Posterior vena cava (tissue), 2 donors: ENCODE measurements at regions not wholly inside any gene's neighbourhood (a gene's known extent, or its start where the extent isn't known, plus 50 kb on each side); places are given as distances from the start of the nearest gene placed in this dataset.
"Not testable (repeated sequence)": the region's sequence is repeated elsewhere in the genome, so short reads cannot be mapped to it uniquely, and the experiment has no call there.

Experiments
- DNase-seq: peaks from one replicate; pipeline ENCODE4 v3.0.0-alpha.2; 2020; ENCODE audit warnings: low spot score
- intact Hi-C, 2 donors: fragments of 100-400 bp; cut with DNase I; formaldehyde crosslinking; loops; one replicate each; pipeline versions ENCODE4 v1.14.1 to v1.14.2; 2022 to 2023
- donor health status: DM: yes; HTN: yes; CAD: no.
- donor health status: DM: yes; HTN: yes; CAD: no.

- DNase-seq, intact Hi-C loops: not testable (repeated sequence)
These were observed 310.3 kb downstream of the BCL2L11 start for GRCh38 chr2:111430817-111431661.

GRCh38 chr2:111432423-111432822, 311.7 kb downstream of the BCL2L11 start:
- intact Hi-C loops, DNase-seq: not testable (repeated sequence)

GRCh38 chr2:111432916-111433499, 312.3 kb downstream of the BCL2L11 start:
- DNase-seq, intact Hi-C loops: not testable (repeated sequence)

GRCh38 chr2:111433892-111434607, 313.3 kb downstream of the BCL2L11 start:
- DNase-seq, intact Hi-C loops: not testable (repeated sequence)

DNA sequence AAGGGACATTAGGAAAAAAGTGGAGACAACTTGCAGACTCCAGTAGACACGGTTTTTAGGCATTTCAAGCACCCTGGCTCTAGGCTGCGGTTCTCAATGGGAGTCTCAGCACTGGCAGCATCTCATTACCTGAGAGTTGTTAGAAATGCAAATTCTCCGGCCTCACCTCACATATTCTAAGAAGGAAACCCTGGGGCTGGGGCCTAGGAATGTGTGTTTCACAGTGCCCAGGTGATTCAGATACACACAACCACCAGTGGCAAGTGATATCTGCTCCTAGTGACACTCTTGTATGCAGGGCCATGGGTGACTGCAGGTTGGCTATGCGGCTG, 313.9 kb downstream of the BCL2L11 start:
- DNase-seq, intact Hi-C loops: not testable (repeated sequence)

- intact Hi-C loops = not testable (repeated sequence)
These were observed 315.0 kb downstream of the BCL2L11 start for GRCh38 chr2:111435553-111436310.

DNA sequence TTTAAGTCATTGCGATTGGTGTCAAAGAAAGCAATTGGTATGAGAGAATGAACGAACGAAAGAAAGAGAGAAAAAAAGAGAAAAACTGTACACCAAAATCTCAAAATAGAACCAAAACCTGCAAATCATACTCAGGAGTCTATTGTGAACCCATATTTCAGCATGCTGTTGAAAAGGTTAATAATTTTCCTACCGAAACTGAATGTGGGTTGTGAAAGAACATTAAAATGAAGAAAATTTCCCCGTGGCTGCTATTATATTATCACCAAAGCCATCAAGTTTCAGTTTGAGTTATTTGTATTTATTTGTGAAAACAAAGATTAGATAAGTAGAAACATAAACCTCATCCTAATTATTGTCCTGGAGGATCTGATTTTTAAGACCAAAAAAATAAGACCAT, 315.7 kb downstream of the BCL2L11 start:
- intact Hi-C loops = not testable (repeated sequence)

More at GRCh38 chr2:111435553-111436310, 315.0 kb downstream of the BCL2L11 start:
- not testable (repeated sequence) for DNase-seq

DNA sequence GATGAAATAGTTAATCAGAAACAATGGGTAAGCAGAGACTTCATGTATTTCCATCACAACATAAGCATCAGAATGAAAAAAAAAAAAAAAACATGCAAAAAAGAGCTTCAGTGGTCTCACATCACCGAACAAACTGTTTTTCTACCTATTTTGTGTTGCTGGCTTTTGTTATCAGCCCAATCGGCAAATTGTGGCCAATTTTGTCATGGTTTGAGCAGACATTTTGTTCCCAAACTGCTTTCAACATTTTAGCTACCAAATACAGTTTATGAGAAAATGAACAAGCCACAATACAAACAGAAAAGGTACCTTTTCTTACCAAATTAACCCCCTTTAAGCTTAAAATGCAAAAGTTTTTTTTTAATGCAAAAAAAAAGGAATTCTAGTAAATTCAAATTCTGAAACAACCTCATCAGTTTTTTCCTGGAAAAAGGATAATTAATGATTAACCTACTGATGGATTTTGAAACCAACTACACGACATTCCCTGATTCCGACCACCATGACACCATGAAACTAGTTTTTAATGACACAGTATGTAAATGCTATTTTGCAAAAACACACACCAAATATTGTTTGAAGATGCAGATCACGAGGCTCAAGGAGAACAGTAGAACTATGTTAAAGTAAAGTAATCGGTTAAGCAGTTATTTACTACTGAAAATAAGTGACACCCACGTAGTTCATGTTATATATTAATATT, 316.7 kb downstream of the BCL2L11 start:
- intact Hi-C loops, DNase-seq: not testable (repeated sequence)

More for the DNA sequence above, 315.7 kb downstream of the BCL2L11 start:
- not testable (repeated sequence) for DNase-seq

DNA sequence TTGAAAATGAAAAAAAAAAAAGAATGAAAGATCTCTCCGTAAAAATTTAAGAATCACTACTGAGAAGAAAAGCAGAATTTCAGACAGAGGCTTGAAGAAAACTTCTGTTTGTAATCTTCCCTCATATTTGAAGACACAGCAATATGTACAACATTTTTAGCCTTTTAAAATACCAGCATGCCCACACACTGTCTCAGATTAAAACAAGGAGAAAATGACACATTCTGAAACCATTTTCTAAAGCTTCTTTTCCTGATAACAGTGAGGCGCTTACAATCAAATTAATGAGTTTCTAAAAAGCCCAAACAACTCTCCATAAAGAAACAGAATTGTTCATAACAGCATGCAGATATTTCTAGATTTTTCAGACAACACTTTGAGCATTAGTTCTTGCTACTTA, 317.4 kb downstream of the BCL2L11 start:
- DNase-seq, intact Hi-C loops: not testable (repeated sequence)

DNA sequence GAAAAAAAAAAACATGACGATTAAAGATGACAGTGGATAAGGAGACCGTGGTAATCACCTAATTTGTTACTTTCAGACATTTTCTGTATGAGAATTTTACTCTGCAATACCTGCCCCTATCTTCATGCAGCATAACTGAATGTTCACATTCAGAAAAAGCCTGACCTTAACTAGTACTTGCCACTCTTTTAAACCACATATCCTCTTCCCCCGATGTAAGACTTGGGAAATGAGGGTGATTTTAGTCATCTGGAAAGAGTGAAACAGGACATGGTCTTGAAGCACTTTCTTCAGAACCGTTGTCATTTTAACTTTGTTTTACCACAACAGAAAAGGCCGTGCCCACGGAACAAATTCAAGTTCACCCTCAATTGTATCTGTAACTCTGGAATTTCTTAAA, 318.5 kb downstream of the BCL2L11 start:
- DNase-seq, intact Hi-C loops: not testable (repeated sequence)

DNA sequence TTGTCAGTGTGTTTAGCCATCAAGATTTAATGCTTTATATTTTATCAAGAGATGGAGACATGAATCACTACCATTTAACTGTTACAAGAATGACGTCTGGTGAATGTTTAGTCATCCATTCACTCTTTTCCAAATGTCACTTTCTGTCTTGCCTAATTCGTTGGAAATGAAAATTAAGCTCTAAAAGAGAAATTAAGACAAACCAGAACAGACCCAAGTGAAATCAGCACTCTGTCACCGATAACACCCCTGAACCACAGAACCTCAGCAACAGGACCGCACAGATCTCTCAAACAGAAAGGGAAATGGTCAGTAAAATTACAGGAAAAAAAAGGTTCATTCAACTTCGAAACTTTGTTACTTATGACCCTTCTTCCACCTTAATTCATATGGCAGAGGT, 320.9 kb downstream of the BCL2L11 start:
- intact Hi-C loops = not testable (repeated sequence)

DNA sequence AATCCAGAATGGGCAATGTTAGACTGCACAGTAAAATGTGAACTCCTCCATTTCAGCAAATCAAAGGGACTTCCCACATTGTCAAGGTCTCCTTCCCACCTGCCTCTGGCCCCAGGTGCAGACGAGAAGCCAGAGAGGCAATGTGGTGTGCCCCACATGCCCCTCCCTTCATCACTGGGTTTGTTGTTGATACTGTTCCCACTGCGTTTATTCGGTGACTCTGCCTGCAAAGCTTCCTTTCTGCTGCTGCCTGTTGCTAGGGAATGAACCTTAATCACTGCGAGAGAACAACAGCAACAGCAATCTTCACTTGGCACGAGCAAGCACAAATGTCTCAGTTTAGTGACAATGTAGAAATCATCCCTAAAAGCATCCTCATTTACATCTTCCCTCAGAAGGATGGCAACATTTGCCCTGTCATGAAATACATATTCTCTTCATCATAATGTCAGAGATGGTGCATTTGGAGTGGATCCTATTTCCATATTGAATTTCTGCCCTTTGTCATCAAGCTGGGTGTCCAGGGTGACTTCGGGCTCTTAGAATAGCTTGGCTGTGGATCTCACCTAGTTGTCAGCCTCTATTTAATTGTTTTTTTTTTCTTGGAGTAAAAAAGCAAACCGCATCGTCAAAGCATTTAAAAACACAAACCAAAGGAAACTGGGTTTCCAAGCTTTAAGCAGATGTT, 322.2 kb downstream of the BCL2L11 start:
- intact Hi-C loops, DNase-seq: not testable (repeated sequence)

More for the DNA sequence above, 320.9 kb downstream of the BCL2L11 start:
- not testable (repeated sequence) for DNase-seq

DNA sequence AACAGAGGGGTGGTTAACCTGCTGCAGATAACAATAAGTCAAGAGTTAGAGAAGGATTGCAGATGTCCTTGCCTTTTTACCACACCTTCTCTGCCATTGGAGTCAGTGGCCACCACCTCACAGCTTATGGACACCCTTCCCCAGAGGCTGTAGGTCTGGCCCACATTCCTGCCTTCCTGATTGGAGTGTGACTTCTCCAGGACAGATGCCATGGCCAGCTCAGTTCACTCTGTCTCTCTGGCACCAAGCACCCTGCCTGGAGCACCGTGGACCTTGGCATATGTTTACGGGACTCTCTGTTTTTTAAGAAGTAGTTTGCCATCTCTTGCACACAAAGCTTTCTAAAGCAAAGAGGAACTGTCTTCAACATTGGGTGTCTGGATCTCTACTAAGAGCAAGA, 323.8 kb downstream of the BCL2L11 start:
- intact Hi-C loops = not testable (repeated sequence)

DNA sequence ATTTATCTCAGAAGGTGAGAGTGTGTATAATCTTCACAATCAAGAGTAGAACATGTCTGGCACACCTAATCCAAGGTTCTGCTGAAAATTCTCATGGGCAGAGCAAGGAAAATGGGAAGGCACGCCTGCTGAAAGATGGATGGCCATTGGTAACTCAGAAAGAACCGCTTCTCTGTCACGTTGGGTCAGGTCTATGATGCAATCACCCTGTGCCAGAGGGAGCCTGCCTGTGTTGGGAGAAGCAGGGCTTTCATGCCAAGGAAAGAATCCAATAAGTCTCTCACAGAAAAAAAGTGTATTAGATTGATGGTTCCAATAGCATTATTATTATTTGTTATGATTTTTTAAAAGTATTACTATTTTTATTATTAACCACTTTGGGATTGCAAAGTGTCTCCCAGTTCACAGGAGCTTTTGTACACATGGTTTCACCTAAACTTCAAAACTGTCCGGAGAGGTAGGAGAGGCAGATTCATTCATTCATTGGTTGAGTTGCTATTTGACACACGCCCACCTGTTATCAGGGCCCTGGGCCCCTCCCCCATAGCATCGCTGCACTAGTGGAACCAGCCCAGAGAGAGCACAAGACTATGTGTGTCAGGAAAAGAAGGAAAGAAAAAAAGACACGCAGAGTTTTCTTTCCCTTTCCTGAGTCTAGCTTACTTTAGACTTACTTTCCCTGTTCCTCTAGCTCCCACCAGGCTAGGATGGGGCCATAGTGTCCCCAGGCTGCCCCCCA, 324.6 kb downstream of the BCL2L11 start:
- intact Hi-C loops, DNase-seq: not testable (repeated sequence)

More for the DNA sequence above, 323.8 kb downstream of the BCL2L11 start:
- not testable (repeated sequence) for DNase-seq

- intact Hi-C loops, DNase-seq: not testable (repeated sequence)
These were observed 325.2 kb downstream of the BCL2L11 start for GRCh38 chr2:111445941-111446340.

GRCh38 chr2:111447482-111447881, 326.8 kb downstream of the BCL2L11 start:
- DNase-seq, intact Hi-C loops: not testable (repeated sequence)

- intact Hi-C loops = not testable (repeated sequence)
These were observed 328.1 kb downstream of the BCL2L11 start for GRCh38 chr2:111448796-111449195.

More at GRCh38 chr2:111448796-111449195, 328.1 kb downstream of the BCL2L11 start:
- not testable (repeated sequence) for DNase-seq
